OCI-LY7 (cell line): ENCODE measurements at regions not wholly inside any gene's neighbourhood (a gene's known extent, or its start where the extent isn't known, plus 50 kb on each side); places are given as distances from the start of the nearest gene placed in this dataset.

ENCODE experiments used
- BruUV-seq: library from RNA; stranded (reverse); fragments of 400-500 nt; replicated peaks from 2 replicates; lab custom pipeline; 2021; lab: Mats Ljungman, UMichigan
- CTCF ChIA-PET: fragments of 300-600 bp; sonication (Branson Sonifier 250); formaldehyde crosslinking; loops from one replicate; lab custom pipeline; 2022; ENCODE audit warnings: antibody characterized with exemption; ENCODE audit not compliant: unreplicated experiment; lab: Charles Lee
- POLR2A ChIA-PET: fragments of 300-600 bp; sonication (Branson Sonifier 250); formaldehyde crosslinking; loops from one replicate; lab custom pipeline; 2022; ENCODE audit warnings: antibody characterized with exemption; lab: Charles Lee
- DNase-seq: peaks from one replicate; pipeline ENCODE4 v3.0.0-alpha.2; 2015; ENCODE audit warnings: low spot score
- H2AFZ ChIP-seq: fragments of 200-600 bp; sonication (generic), shearing (Covaris generic); 2 replicates; pipeline ENCODE4 v1.6.1; 2014; ENCODE audit warnings: mild to moderate bottlenecking, antibody characterized with exemption, low read length, moderate library complexity
- H3K27ac ChIP-seq: fragments of 200-600 bp; sonication (generic); 2 replicates; pipeline ENCODE4 v1.5.1; 2014; ENCODE audit warnings: mixed run types, low read depth, mild to moderate bottlenecking, moderate library complexity, low read length, inconsistent platforms; ENCODE audit not compliant: poor library complexity, severe bottlenecking
- H3K36me3 ChIP-seq: fragments of 200-600 bp; sonication (generic); 2 replicates; pipeline ENCODE4 v1.6.1; 2014; ENCODE audit warnings: mild to moderate bottlenecking, antibody characterized with exemption, low read length, moderate library complexity, mixed read lengths; ENCODE audit not compliant: insufficient read depth
- H3K4me1 ChIP-seq: fragments of 200-600 bp; sonication (generic); 2 replicates; pipeline ENCODE4 v1.5.1; 2014; ENCODE audit warnings: mild to moderate bottlenecking, low read length; ENCODE audit not compliant: insufficient read depth, poor library complexity, severe bottlenecking
- H3K4me2 ChIP-seq: fragments of 200-600 bp; sonication (generic); 2 replicates; pipeline ENCODE4 v1.6.1; 2014; ENCODE audit warnings: mild to moderate bottlenecking, low read length
- H3K4me3 ChIP-seq: fragments of 200-600 bp; sonication (generic); 2 replicates; pipeline ENCODE4 v1.5.1; 2014; ENCODE audit warnings: mild to moderate bottlenecking, low read depth, low read length; ENCODE audit not compliant: poor library complexity, severe bottlenecking
- H3K79me2 ChIP-seq: fragments of 200-600 bp; sonication (generic); 2 replicates; pipeline ENCODE4 v1.6.1; 2016; ENCODE audit warnings: low read depth, mild to moderate bottlenecking, low read length, moderate library complexity, mixed read lengths; ENCODE audit not compliant: insufficient read depth
- H3K9me2 ChIP-seq: fragments of 200-600 bp; sonication (generic); 2 replicates; pipeline ENCODE4 v1.6.1; 2016; ENCODE audit warnings: mild to moderate bottlenecking, low read length, mixed read lengths; ENCODE audit not compliant: insufficient read depth
- H3K9me3 ChIP-seq: fragments of 200-600 bp; sonication (generic); 2 replicates; pipeline ENCODE4 v1.6.1; 2014; ENCODE audit warnings: mild to moderate bottlenecking, mixed run types, low read length, mixed read lengths
- H4K20me1 ChIP-seq: fragments of 200-600 bp; sonication (generic); 2 replicates; pipeline ENCODE4 v1.6.1; 2014; ENCODE audit warnings: mild to moderate bottlenecking, antibody characterized with exemption, low read length, moderate library complexity, mixed read lengths; ENCODE audit not compliant: insufficient read depth
- EZH2phosphoT487 ChIP-seq: fragments of 200-600 bp; sonication (generic); IDR thresholded peaks from 2 replicates; pipeline ENCODE4 v1.6.1; 2018; ENCODE audit warnings: low read depth, borderline replicate concordance, mild to moderate bottlenecking, mixed run types, antibody characterized with exemption, low read length, moderate library complexity, mixed read lengths
- intact Hi-C: fragments of 100-400 bp; cut with micrococcal nuclease; formaldehyde crosslinking; loops from one replicate; pipeline ENCODE4 v1.10.0; 2022; ENCODE audit not compliant: unreplicated experiment
- TF ChIP-seq, protein P1 (sequence below): fragments of 200-600 bp; sonication (generic); conservative IDR thresholded peaks from 2 replicates; pipeline ENCODE4 v1.5.1; 2014; ENCODE audit warnings: mild to moderate bottlenecking, antibody characterized with exemption, low read length, moderate library complexity, mixed read lengths

DNA sequence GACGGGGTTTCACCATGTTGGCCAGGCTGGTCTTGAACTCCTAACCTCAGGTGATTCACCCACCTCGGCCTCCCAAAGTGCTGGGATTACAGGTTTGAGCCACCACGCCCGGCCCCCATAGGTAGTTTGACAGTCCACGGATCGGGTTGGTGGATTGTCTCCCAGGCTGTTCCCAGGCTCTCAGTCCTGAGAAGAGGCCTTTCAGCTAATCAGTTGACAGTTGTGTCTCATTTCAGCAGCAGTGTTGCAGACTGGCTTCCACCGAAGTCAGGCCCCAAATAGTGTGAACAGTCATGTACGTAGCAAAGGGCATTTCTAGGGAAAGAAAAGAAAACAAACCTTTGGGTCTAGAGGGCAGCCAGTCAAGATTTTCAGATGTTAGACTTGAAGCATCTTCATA, 102.4 kb upstream of the TLR3 start:
- Histone ChIP-seq H3K27ac (no peak overlapping the region), H2AFZ (no peak overlapping the region), H3K4me2 (no peak overlapping the region), H4K20me1 (no peaks in the 10 kb centered on the region), H3K4me3 (no peak overlapping the region), H3K36me3 (no peaks in the 10 kb centered on the region), H3K9me3 (no peaks in the 10 kb centered on the region), H3K9me2 (no peaks in the 10 kb centered on the region), H3K79me2 (no peaks in the 10 kb centered on the region), H3K4me1 (peaks cover 2% of the 10 kb centered on the region)
- intact Hi-C loops: no loop called here
- no peak for DNase-seq
- no TSS peak for BruUV-seq
- TF ChIP-seq EZH2phosphoT487: no peak
- TF ChIP-seq, protein P1, sequence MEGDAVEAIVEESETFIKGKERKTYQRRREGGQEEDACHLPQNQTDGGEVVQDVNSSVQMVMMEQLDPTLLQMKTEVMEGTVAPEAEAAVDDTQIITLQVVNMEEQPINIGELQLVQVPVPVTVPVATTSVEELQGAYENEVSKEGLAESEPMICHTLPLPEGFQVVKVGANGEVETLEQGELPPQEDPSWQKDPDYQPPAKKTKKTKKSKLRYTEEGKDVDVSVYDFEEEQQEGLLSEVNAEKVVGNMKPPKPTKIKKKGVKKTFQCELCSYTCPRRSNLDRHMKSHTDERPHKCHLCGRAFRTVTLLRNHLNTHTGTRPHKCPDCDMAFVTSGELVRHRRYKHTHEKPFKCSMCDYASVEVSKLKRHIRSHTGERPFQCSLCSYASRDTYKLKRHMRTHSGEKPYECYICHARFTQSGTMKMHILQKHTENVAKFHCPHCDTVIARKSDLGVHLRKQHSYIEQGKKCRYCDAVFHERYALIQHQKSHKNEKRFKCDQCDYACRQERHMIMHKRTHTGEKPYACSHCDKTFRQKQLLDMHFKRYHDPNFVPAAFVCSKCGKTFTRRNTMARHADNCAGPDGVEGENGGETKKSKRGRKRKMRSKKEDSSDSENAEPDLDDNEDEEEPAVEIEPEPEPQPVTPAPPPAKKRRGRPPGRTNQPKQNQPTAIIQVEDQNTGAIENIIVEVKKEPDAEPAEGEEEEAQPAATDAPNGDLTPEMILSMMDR: no peak
- ChIA-PET POLR2A (no interaction called here), CTCF (no interaction called here)

DNA sequence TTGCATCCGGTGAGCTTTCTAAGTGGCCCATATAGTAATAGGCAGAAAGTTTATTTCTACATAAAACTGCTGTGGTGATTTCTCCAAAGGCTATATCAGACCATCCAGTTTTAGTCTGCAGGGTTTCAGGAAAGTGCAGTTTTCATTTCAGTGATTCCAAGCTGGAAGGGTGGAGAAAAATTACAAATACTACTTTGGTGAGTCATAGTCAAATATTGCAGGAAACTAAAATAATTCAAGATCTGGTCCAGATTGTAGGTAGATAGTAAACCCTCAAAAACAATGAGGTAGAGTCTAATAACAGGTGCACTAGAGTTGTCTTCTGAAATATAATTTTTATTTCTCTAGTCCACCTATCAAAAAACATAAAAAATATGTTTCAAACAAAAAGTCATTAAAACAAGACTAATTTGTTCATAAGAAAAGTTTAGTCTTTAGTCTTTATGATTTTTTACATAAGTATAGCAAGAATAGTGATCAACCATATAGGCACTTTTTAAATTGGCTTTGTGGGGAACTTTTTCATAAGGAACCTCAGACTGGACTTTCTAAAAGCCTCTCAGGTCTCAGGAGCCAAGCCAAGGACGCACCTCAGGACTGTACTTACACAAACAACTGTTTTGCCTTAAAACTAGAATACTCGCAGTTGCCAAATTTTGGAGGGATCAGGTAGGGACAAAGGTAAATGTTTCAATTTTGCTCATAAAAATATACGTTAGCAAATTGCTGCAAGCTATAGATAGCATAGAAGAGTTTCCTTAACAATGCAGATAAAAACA, 101.8 kb upstream of the TLR3 start:
- no TSS peak for BruUV-seq
- Histone ChIP-seq H3K4me2 (no peak overlapping the region), H3K36me3 (no peaks in the 10 kb centered on the region), H4K20me1 (no peaks in the 10 kb centered on the region), H3K4me3 (no peak overlapping the region), H3K4me1 (peaks cover 2% of the 10 kb centered on the region), H3K9me2 (no peaks in the 10 kb centered on the region), H3K9me3 (no peaks in the 10 kb centered on the region), H2AFZ (no peak overlapping the region), H3K27ac (no peak overlapping the region), H3K79me2 (no peaks in the 10 kb centered on the region)
- intact Hi-C loops: no loop called here
- no peak for DNase-seq
- TF ChIP-seq, protein P1: no peak
- no peak for TF ChIP-seq EZH2phosphoT487
- CTCF ChIA-PET: no interaction called here
- POLR2A ChIA-PET: no interaction called here

DNA sequence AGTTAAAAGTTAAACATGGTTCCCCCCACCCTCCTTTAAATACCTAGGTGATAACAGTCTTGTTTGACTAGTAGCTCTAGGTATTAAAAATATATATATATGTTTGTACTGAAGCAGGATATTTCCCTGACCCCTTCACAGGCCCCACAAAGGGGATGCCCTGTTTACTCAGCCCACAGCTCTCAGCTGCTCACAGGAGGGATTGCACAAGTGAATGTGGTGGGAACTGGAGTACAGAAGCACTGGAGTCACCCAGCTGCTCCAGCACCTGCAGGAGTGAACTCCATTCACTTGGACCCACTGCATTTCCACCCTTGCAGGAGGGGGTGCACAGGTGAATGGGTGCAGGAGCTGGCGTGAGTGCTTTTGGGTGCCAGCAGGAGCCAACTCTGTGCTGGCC, 99.3 kb upstream of the TLR3 start:
- H3K4me2 ChIP-seq: no peak overlapping the region
- no peak overlapping the region for H2AFZ ChIP-seq
- H3K4me3 ChIP-seq: no peak overlapping the region
- TF ChIP-seq, protein P1: no peak
- TF ChIP-seq EZH2phosphoT487: no peak
- no TSS peak for BruUV-seq
- no peaks in the 10 kb centered on the region for H3K79me2 ChIP-seq
- no peak for DNase-seq
- H3K36me3 ChIP-seq: no peaks in the 10 kb centered on the region
- H3K9me3 ChIP-seq: no peaks in the 10 kb centered on the region
- ChIA-PET POLR2A (interaction anchor here (1.3 kb wide), 1 partner anchor 9 kb away, joined by 4 read pairs; no protein-coding TSS in a partner anchor), CTCF (no interaction called here)
- peaks cover 2% of the 10 kb centered on the region for H3K4me1 ChIP-seq
- no peaks in the 10 kb centered on the region for H3K9me2 ChIP-seq
- H4K20me1 ChIP-seq: no peaks in the 10 kb centered on the region
- intact Hi-C loops: no loop called here
- H3K27ac ChIP-seq: no peak overlapping the region
